ENCODE measurements at regions not wholly inside any gene's neighbourhood (a gene's known extent, or its start where the extent isn't known, plus 50 kb on each side); places are given as distances from the start of the nearest gene placed in this dataset.
"Not testable (repeated sequence)": the region's sequence is repeated elsewhere in the genome, so short reads cannot be mapped to it uniquely, and the experiment has no call there.

DNA sequence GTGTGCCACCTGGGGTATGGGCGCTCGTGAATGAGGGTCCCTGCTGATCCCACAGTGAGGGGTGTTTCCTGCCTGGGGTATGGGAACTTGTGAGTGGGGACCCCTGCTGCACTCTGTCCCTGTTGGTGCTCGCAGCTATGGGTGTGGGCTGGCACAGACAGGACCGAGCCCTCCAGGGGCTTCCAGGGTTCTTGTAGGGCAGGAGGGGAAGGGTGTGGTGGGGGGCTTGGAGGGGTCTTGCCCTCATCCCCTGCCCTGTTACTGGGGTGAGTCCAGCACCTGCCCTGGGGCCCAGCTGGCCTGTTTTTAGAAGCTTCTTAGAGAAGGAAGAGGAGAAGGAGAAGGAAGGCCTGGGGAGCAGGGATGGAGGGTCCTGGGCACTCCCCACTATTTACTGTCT lies 377.0 kb upstream of the NUPR2 start:
- no peak for DNase-seq
- intact Hi-C loops (cut with DNase I, micrococcal nuclease), result no loop called here
- ATAC-seq, result no peak
- Mint-ChIP-seq H3K4me1 (no peaks in the 10 kb centered on the region), H3K27me3 (no peaks in the 10 kb centered on the region), H3K36me3 (ENCODE audit: low read depth) (no peaks in the 10 kb centered on the region), H3K27ac (no peak overlapping the region), H3K9me3 (ENCODE audit: low read depth) (peaks cover 15% of the 10 kb centered on the region), H3K4me3 (no peak overlapping the region)
- ChIA-PET CTCF (no interaction called here), POLR2A (no interaction called here)

DNA sequence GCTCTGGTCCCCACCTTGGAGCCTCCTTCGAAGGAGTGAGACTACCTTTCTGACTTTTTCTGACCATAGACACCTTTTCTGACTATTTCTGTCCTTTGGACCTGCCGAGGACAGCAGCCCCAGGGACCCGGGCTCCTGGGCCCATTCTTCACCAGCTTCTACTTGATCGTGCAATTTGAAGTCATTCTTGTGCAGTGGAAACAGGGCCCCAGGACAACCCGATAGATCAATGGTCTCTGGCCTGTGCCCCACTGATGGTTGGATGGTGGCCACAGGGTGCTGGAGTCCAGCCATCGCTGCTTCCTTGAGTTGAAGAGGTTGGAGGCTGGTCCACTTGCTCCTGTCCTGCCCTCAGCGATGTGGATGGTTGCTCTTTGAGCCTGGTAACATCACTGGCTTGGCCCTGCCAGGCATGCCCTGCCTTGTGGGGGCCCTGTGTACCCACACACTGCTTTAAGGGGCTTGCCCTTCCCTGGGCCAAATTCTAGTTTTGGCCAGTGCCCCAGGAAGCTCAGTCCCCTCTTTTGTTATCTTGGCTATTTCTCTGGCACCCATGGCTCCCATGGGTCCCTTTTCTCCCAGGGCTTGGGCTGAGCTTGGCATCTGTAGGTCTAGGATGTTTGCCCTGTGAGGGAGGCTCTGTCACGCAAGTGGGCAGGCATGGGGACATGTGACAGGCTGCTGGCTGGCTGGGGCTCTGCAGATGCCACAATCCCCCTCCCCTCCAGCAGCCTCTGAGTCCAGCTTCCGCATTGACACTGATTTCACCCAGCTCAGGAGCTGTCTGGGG lies 375.6 kb upstream of the NUPR2 start:
- DNase-seq (no peak), ATAC-seq (no peak)
- Mint-ChIP-seq H3K4me3 (no peak overlapping the region), H3K27ac (no peak overlapping the region), H3K4me1 (no peaks in the 10 kb centered on the region), H3K9me3 (ENCODE audit: low read depth) (peaks cover 20% of the 10 kb centered on the region), H3K27me3 (no peaks in the 10 kb centered on the region), H3K36me3 (ENCODE audit: low read depth) (no peaks in the 10 kb centered on the region)
- ChIA-PET CTCF (no interaction called here), POLR2A (no interaction called here)
- intact Hi-C loops (cut with DNase I, micrococcal nuclease), result no loop called here

DNA sequence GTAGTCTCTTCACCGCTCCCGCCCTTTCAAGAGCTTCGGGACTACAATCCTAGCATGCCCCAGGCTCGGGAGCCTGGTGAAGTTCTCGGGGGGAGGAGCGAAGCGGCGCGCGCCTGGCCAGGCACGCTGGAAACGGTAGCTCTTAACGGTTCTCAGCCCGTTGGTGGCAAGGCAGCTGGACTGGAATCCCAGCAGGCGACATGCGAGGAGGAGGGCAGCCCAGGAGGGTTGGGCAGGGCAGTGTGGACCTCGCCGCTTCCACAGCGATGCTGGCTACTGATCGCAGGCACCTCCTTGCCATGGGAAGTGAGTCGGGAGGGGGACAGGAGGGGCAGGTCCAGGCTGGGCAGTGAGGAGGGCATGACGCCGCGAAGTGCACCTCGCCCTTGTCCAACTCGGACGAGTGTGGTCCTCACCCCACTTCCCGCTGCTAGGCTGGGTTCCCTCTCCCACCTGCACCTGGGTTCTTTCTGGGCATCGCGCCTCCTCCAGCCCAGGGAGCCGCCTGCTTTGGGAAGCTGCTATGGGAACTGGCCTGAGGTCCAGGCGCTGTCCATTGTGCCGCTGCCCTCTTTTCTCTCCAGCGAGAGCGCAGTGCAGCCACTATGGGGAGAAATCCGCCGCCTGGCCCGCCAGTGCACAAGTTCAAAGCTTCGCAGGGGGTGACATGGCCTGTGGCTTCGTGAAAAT lies 367.8 kb upstream of the NUPR2 start:
- CTCF ChIA-PET, result no interaction called here
- no peak for DNase-seq
- Mint-ChIP-seq H3K4me3 (no peak overlapping the region), H3K4me1 (no peaks in the 10 kb centered on the region), H3K27ac (no peak overlapping the region), H3K9me3 (ENCODE audit: low read depth) (peaks cover 39% of the 10 kb centered on the region), H3K27me3 (no peaks in the 10 kb centered on the region), H3K36me3 (ENCODE audit: low read depth) (peaks cover 12% of the 10 kb centered on the region)
- intact Hi-C loops (cut with DNase I, micrococcal nuclease), result loop anchor here in 1 of 2 experiments (5.0 kb wide), 1 partner anchor 38 kb away; no protein-coding TSS in a partner anchor
- POLR2A ChIA-PET, result no interaction called here
- ATAC-seq, result no peak

DNA sequence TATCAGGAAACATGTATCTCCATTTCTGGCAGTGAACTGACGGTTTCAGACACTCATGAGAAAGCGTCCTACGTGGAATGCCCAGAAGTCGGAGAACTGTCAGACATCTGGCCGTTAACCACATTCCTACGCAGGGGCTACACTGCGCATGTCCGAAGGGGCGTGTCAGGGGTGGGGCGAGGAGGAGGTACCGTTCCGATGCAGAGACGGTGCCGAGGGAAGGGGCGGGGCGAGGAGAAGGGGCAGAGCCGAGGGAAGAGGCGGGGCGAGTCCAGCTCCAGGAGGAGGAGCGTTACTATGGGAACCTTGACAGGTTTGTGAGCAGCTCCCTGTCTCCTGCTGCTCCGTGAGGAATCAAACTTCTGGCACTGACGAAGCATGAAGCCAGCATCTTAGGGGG lies 366.9 kb upstream of the NUPR2 start:
- peaks cover 14% of the 10 kb centered on the region for H3K36me3 Mint-ChIP-seq (ENCODE audit: low read depth)
- CTCF ChIA-PET, result no interaction called here
- DNase-seq (no peak), ATAC-seq (no peak)
- H3K4me1 Mint-ChIP-seq, result no peaks in the 10 kb centered on the region
- intact Hi-C loops (cut with DNase I, micrococcal nuclease), result loop anchor here in 1 of 2 experiments (5.0 kb wide), 1 partner anchor 39 kb away; no protein-coding TSS in a partner anchor
- H3K9me3 Mint-ChIP-seq (ENCODE audit: low read depth), result peaks cover 38% of the 10 kb centered on the region
- no peak overlapping the region for H3K27ac Mint-ChIP-seq
- POLR2A ChIA-PET, result no interaction called here
- H3K27me3 Mint-ChIP-seq, result no peaks in the 10 kb centered on the region
- H3K4me3 Mint-ChIP-seq, result no peak overlapping the region

DNA sequence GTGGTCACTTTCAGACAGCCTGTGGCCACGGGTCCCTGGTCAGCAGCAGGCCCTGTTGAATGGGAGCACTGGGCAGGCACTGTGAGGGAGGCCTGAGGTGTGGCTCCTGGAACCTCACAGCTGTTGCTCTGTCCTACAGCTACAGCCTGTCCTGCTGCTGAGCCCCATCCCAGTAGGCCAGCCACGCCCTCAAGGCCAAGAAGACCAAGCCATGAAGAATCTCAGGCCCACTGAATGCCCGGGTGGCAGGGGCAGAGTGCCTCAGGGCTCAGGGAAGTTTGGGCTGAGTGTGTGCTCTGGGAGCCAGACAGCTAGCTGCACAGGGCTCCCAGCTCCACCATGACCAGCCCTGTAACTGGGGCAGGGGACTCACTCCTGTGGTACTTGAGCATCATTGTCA lies 363.5 kb upstream of the NUPR2 start:
- Mint-ChIP-seq H3K27ac (no peak overlapping the region), H3K36me3 (ENCODE audit: low read depth) (peaks cover 15% of the 10 kb centered on the region), H3K9me3 (ENCODE audit: low read depth) (peaks cover 34% of the 10 kb centered on the region), H3K4me1 (no peaks in the 10 kb centered on the region), H3K27me3 (no peaks in the 10 kb centered on the region), H3K4me3 (no peak overlapping the region)
- ChIA-PET POLR2A (no interaction called here), CTCF (no interaction called here)
- intact Hi-C loops (cut with DNase I, micrococcal nuclease), result loop anchor here in 1 of 2 experiments (5.0 kb wide), 1 partner anchor 43 kb away; no protein-coding TSS in a partner anchor
- no peak for ATAC-seq
- no peak for DNase-seq

DNA sequence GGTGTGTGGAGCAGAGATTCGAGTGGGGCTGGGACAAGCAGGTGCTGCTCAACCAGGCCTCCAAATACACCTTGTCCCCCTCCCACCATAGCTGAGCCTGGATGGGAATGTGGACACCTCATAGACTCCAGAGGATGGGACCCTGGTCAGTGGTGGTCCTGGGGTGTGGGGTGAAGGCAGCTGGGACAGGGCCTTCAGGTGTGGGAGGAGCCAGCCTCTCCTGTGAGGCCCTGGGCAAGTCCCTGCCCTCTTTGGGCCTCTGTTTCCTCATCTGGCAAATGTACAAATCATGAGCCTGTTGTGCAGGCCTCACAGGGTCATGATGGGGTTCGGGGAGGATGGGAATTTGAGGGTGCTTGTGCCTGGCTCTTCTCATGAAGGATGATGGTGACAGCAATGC lies 362.9 kb upstream of the NUPR2 start:
- Mint-ChIP-seq H3K36me3 (ENCODE audit: low read depth) (peaks cover 15% of the 10 kb centered on the region), H3K4me3 (no peak overlapping the region), H3K9me3 (ENCODE audit: low read depth) (peaks cover 34% of the 10 kb centered on the region)

DNA sequence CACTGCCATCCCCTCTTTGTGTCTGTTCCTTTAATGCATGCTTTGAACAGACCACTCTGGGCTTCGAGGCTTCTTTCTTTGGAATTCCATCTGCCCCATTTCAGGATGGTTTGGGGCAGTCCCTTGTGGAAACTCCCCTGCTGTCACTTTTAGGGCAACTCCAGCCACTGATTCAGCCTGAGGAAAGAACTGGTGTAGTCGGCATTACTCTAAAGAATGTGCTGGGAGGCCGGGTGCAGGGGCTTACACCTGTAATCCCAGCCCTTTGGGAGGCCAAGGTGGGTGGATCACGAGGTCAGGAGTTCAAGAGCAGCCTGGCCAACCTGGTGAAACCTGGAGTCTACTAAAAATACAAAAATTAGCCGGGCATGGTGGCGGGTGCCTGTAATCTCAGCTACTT lies 358.1 kb upstream of the NUPR2 start:
- DNase-seq (no peak), ATAC-seq (no peak)
- peaks cover 10% of the 10 kb centered on the region for H3K36me3 Mint-ChIP-seq (ENCODE audit: low read depth)
- H3K27ac Mint-ChIP-seq, result no peak overlapping the region
- CTCF ChIA-PET, result no interaction called here
- intact Hi-C loops (cut with DNase I, micrococcal nuclease), result no loop called here
- POLR2A ChIA-PET, result no interaction called here
- H3K9me3 Mint-ChIP-seq (ENCODE audit: low read depth), result peaks cover 39% of the 10 kb centered on the region
- no peaks in the 10 kb centered on the region for H3K27me3 Mint-ChIP-seq
- no peak overlapping the region for H3K4me3 Mint-ChIP-seq
- H3K4me1 Mint-ChIP-seq, result no peaks in the 10 kb centered on the region

More for the DNA sequence above, 362.9 kb upstream of the NUPR2 start:
- no peaks in the 10 kb centered on the region for H3K27me3 Mint-ChIP-seq
- DNase-seq (no peak), ATAC-seq (no peak)
- no peaks in the 10 kb centered on the region for H3K4me1 Mint-ChIP-seq
- intact Hi-C loops (cut with DNase I, micrococcal nuclease), result no loop called here
- POLR2A ChIA-PET, result no interaction called here
- CTCF ChIA-PET, result no interaction called here
- H3K27ac Mint-ChIP-seq, result no peak overlapping the region

DNA sequence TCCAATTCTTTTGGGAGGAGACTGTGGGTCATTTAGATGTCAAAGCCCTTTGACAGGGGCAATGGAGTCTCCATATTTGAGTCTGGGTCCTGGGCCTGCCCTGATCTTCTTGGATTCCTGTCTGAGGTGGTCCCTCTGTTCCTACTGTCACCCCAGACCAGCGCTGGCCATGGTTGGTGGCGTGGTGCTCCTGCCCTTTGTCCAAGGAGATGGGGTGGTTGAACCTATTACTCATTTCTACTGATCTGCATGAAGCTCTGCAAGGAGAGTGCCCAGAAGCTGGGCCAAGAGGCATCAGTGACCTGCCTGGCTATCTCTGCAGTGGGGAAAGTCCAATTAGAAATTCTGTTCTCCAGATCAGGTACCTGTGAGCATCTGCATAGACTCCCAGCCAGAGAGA lies 355.6 kb upstream of the NUPR2 start:
- Mint-ChIP-seq H3K27ac (no peak overlapping the region), H3K36me3 (ENCODE audit: low read depth) (peaks cover 9% of the 10 kb centered on the region), H3K27me3 (no peaks in the 10 kb centered on the region), H3K4me1 (no peaks in the 10 kb centered on the region), H3K9me3 (ENCODE audit: low read depth) (peaks cover 34% of the 10 kb centered on the region), H3K4me3 (no peak overlapping the region)
- ATAC-seq, result no peak
- intact Hi-C loops (cut with DNase I, micrococcal nuclease), result no loop called here
- ChIA-PET CTCF (no interaction called here), POLR2A (no interaction called here)
- DNase-seq, result no peak

DNA sequence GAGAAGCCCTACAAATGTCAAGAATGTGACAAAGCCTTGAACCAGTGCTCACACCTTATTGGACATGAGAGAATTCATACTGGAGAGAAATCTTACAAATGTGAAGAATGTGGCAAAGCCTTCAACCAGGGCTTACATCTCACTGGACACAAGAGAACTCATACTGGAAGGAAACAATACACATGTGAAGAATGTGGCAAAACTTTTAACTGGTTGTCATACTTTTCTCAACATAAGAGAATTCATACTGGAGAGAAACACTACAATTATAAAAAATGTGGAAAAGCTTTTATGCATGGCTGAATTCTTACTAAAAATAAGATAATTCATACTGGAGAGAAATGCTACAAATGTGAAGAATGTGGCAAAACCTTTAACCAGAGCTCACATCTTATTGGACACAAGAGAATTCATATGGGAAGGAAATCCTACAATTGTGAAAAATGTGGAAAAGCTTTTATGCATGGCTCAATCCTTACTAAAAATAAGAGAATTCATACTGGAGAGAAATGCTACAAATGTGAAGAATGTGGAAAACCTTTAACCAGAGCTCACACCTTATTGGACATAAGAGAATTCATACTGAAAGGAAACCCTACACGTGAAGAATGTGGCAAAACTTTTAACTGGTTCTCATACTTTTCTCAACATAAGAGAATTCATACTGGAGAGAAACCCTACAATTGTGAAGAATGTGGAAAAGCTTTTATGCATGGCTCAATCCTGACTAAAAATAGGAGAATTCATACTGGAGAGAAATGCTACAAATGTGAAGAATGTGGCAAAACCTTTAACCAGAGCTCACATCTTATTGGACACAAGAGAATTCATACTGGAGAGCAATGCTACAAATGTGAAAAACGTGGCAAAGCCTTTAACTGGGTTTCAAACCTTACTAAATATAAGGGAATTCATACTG lies 350.6 kb upstream of the NUPR2 start:
- intact Hi-C loops (cut with DNase I, micrococcal nuclease), result loop anchor here in 1 of 2 experiments (10.0 kb wide), 1 partner anchor 208 kb away; no protein-coding TSS in a partner anchor
- Mint-ChIP-seq H3K36me3 (ENCODE audit: low read depth) (peaks cover 26% of the 10 kb centered on the region), H3K9me3 (ENCODE audit: low read depth) (peaks cover 48% of the 10 kb centered on the region)
- ATAC-seq, DNase-seq, H3K4me1 Mint-ChIP-seq, H3K4me3 Mint-ChIP-seq, POLR2A ChIA-PET, H3K27me3 Mint-ChIP-seq, CTCF ChIA-PET, H3K27ac Mint-ChIP-seq: not testable (repeated sequence)

DNA sequence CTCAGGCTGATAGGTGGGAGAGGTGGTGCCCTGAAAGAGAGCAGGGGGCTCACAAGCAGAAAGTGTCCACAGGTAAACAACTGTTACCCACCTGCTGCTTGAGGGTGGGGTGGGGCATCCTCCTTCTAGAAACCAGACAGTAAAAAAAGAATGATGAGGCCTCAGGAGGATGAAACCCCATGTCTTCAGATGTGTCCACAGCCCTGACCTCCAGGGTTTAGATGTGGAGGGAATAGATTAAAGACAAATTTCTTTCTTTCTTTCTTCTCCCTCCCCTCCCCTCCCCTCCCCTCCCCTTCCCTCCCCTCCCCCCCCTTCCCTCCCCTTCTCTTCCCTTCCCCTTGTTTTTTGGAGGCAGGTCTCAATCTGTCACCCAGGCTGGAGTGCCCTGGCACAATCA lies 333.5 kb upstream of the NUPR2 start:
- peaks cover 29% of the 10 kb centered on the region for H3K9me3 Mint-ChIP-seq (ENCODE audit: low read depth)
- peaks cover 7% of the 10 kb centered on the region for H3K36me3 Mint-ChIP-seq (ENCODE audit: low read depth)
- no peak overlapping the region for H3K4me3 Mint-ChIP-seq
- DNase-seq (no peak), ATAC-seq (no peak)
- intact Hi-C loops (cut with DNase I, micrococcal nuclease), result no loop called here
- no peaks in the 10 kb centered on the region for H3K4me1 Mint-ChIP-seq
- CTCF ChIA-PET, result no interaction called here
- no peak overlapping the region for H3K27ac Mint-ChIP-seq
- no peaks in the 10 kb centered on the region for H3K27me3 Mint-ChIP-seq
- POLR2A ChIA-PET, result no interaction called here

DNA sequence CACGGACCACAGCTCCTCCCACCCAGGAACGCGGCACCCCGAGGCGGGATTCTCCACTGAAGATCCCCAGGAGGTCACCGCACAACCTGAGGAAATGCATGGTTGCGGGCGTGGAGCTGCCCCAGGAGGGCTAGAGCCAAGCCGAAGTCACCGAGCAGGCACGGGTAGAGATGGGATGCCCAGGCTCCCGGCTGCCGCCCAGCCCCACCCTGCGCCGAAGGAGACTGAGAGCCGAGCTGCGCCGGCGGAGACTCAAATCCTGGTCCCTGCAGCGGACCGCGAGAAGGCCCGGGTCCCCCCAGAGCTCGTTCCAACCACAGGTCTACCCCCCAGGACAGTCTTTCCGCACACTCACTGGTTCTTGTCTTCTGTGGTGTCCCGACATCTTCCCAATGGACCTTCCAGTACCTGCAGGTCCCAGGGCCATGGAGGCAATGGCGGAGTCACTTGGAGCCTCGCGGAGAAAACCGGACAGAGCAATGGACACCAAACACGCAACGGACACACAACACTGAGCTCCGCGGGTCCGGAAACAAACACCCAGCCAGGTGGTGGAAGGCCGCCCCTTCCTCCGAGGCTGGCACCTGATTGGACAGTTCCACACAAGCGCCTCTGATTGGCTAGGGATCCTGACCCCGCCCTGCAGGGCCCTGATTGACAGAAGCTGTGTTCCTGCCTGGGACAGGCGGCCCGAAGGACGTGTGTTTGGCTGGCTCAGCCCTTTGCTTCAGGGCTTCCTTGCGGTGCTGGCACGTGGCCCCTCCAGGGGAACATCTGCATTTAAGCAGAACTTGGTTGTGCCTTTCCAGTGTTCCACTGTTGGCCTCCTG lies 331.9 kb upstream of the NUPR2 start:
- H3K36me3 Mint-ChIP-seq (ENCODE audit: low read depth), result peaks cover 7% of the 10 kb centered on the region
- intact Hi-C loops (cut with DNase I, micrococcal nuclease), result no loop called here

More for the DNA sequence above, 331.9 kb upstream of the NUPR2 start:
- Mint-ChIP-seq H3K27me3 (no peaks in the 10 kb centered on the region), H3K4me3 (no peak overlapping the region), H3K27ac (no peak overlapping the region), H3K9me3 (ENCODE audit: low read depth) (peaks cover 30% of the 10 kb centered on the region), H3K4me1 (no peaks in the 10 kb centered on the region)
- DNase-seq (no peak), ATAC-seq (no peak)
- ChIA-PET POLR2A (no interaction called here), CTCF (no interaction called here)

All from activated CD4-positive, alpha-beta T cell treated with anti-CD3 and anti-CD28 coated beads for 36 hours (primary cell).